HG02943 (cell line): ENCODE measurements at regions not wholly inside any gene's neighbourhood (a gene's known extent, or its start where the extent isn't known, plus 50 kb on each side); places are given as distances from the start of the nearest gene placed in this dataset.
A peak's percentile ranks its signal among the peaks of the same experiment; 100 is the strongest.

Source experiments
- ATAC-seq: cut with Tn5 transposase; IDR thresholded peaks from one replicate; pipeline ENCODE4 v1.9.1; 2021; ENCODE audit warnings: mild to moderate bottlenecking, low read depth, moderate library complexity; ENCODE audit not compliant: unreplicated experiment

DNA sequence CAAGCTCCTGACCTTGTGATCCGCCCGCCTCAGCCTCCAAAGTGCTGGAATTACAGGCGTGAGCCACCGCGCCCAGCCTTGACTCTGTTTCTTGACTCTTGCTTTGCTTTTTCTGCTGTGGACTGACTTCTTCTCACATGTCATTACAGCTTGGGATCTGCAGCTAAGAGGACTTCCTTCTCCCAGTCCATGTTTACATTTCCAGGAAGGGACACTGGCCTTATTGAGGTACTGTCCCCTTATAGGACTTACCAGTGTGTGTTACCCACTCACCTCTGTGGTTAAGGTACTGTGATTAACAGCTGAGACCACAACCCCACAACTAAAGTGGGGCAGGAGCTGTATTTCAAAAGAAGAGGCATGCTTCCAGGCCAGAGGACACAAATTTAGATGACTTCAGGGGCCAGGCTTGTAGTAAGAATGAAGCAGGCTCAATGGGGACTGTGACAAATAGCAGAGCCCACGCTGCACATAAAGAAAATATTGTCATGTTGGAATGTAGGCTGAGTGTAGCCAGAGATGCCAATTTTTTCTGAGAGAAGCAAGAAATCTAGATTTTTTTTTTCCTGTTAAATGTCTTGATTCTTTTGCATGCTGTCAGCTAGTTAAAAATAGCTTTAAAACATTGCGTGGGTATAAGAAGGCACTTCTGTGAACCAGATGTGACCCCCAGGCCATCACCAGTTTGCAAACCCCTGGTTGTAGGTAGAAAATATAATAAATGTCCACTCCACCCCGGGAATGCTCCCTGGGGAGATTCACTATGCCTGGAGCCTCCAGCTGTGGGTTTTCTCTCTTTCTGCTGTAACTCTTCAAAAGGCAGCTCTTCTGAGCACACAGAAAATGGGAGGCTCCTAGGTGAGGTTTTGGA, 75.0 kb downstream of the PTPDC1 start:
- ATAC-seq: no peak

DNA sequence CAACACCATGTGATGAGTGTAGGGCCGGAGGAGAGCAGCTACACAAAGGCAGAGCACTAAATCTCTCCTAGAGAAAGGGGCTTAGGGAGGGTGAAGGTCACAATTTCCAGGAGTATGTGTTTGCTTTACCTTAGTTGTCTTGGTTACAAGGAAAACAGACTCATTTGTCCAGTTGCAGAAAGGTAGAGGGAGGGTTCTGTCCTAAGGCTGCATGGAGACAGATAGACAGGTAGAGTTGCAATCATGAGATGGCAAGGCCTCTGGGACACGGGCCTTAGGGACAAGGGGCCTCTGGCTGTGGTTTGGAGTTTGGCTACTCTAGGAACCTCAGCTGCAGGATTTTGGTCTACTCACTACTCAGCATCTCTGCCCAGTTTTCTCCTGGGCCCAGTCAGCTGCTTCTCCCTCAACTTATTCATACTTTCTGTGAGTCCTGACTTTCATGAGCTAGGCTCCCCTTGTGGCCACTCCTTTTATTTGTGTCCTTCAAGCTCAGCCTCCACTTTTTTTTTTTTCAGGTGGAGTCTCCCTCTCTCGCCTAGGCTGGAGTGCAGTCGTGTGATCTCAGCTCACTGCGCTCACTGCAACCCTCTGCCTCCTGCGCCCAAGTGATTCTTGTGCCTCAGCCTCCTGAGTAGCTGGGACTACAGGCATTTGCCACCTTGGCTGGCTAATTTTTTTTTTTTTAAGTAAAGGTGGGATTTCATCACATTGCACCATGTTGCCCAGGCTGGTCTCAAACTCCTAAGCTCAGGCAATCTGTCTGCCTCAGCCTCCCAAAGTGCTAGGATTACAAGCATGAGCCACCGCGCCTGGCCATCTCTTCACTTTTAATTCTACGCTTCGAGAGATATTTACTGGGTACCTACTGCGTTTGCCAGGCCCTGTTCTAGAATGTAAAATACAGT, 76.6 kb downstream of the PTPDC1 start:
- ATAC-seq: no peak

DNA sequence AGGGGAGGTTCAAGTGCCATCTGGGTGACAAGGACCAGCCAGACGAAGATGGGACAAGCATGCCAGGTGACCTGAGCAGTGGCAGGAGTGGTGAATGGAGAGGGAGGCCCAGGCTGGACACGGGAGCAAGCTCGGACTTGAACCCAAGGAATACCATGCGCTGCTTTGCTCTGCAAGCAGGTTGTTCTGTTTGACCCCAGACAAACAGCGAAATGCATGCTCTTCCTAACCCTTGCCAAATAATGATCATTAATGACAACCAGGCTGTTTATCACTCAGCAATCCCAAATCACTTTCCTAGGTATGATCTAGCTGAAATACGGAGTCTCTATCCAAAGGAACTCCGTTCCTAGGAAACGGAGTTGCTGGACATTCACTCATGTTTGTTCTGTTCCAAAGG, 77.4 kb downstream of the PTPDC1 start:
- no peak for ATAC-seq

DNA sequence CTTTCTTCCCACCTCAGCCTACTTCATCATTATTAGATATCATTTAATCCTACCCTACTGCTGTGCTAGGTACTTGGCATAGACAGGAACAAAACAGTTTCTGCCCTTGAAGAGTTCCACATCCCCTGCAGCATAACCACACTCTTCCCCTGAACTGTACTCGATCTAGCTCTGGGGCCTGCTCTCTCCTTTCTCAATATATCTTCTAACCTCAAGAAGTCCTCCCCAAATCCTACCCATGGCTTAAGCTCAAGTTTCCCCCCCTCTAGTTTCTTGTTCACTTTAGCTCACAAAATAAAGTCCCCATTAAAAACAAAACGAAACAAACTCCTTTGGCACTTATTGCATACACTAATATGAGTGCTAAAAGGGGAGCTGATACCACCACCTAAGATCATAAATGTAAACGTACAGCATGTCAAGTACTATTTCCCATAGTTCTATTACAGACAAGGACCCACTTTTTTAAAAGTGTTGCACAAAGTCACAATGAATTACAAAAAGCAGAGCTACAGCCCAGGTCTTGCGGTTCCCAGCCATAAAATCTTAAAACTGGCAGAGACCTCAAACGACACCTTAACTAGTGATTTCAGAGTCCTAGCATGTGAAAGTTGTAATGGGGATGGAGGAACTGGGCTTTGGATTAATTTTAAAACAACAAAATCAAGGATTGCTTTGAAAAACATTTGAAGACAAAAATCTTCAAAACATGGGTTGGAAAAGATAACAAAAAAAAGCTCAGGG, 80.7 kb downstream of the PTPDC1 start:
- no peak for ATAC-seq

DNA sequence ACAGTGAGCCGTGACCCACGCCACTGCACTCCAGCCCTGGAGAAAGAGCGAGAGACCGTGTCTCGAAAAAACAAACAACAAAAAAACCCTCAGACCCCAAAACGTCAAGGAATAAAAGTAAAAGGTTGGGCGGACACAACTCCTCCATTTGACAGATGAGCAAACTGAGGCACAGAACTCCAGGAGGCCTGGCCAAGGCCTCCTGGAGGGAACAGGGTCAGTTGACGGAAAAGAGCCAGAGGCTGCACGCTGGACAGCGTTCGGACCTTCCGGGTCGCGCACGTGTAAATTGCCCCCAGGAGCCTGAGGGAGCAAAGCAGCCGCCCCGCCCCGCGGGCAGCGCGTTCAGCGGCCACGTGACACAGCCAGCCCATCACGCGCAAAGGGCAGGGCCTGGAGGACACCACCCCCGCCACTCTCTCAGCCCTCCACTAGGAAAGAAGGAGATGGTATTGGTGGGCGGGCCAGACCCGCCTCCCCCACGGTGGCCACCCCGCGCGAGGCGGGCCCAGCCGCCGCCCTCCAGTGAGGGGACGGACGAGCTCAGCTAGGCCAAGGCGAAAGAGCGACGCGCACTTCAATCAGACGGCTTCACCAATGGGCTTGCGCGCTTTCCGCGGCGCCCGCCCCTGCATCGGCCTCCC, 81.5 kb downstream of the PTPDC1 start:
- peak; percentile 90 for ATAC-seq

DNA sequence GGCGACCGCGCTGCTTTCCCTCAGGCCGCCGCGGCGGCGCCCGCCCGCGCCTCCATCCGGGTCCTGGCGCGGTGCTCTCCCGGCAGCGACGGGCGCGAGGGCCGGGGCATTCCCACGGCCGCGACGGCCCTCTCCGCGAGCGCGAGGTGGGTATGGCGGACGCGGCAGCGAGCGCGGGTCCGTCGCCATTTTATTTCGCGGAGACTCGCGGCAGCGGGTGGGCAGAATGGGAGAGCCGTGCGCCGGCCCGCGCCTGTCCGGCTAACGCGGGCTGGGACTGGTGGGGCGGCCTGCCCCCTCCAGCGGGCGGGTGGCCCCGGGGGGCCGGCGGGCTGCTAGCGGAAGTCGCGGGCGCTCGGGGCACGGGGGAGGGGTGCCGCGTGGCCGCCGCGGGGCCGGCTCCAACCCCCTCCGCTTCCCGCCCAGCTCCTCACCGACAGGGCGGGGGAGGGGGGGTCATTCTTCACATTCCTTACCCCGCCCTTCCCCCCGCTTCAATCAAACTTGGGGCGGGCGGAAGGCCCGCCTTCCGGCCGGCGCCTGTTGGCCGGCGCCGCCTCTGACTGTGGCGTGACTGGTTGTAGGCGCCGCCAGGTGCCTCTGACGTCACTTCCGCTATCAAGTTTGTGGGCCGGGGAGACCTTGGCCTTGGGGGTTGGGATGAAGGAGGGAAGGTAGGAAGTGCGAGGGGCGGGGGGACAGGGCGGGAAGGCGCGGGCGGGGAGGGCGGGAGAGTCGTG, 82.1 kb downstream of the PTPDC1 start:
- peak; percentile 57 for ATAC-seq

DNA sequence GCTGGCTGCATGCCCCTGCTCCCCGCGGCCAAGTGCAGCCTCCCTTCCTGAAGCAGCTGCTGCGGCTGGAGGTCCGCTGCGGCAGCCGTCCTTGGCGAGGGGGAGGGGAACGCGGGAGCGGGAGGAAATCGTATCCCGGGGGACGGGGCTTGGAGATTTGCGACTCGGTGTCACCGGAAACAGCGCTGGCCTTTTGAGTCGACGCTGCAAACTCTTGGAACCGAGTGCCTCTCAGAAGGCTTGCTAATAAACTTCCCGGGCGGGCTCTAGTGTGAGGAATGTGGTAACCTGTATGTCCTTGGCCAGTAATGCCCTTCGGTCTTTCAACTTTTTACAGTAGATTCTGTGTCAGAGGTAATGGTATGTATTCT, 82.7 kb downstream of the PTPDC1 start:
- ATAC-seq: peak; percentile 1

DNA sequence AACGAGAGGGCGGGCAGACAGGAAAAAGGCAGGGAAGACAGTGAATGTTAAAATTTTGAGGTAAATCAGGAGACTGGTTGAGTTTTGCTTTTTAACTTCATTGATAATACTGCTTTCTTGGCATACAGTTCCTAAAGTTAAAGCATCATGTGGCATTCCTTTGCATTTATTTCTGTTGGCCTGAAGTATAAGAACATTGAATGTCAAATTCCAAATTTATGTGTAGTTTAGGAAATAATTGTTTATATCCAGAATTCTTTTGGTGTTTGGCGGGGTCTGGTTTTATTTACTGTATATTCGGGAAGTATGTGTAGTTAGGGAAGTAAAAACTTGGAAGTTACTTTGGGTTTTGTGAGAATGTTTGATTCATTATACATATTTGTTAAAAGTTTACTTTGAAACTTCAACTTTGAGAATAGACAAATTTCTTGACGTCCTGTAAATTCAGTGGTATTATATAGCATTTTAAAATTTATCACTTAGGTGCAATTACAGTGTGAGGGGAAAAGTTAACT, 83.2 kb downstream of the PTPDC1 start:
- no peak for ATAC-seq

DNA sequence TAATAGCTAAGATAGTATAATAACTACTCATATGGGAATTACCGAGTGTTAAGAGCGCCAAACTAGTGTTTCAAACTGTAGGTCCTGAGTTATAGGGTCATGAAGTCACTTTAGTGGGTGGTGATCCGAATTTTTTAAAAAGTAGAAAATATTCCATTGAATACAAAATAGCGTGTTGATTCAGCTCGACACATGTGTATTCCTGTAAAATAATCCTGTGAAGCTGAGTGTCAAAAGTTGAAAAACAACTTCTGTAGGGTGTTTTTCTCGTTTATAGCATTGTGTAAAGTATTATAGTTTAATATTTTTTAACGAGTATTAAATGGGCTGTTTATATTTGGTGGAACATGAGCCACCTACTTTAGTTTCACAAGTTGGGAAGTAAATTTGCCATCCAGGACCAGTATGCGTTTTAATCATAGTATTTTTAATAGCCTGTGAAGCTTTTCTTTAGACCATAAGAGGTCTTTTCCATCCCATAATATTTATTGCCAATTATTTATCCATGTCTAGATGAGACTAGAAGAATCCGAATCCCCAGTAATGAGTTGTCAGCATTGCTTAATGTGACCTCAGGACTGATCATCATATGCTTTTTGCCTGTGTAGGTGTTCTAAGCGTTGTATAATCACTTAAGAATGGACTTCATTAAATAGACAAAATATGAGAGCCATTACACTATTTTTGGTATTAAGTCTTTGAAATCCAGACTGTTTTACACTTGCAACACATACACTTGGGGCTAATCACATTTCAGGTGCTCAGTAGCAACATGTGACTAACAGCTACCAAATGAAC, 84.1 kb downstream of the PTPDC1 start:
- no peak for ATAC-seq

DNA sequence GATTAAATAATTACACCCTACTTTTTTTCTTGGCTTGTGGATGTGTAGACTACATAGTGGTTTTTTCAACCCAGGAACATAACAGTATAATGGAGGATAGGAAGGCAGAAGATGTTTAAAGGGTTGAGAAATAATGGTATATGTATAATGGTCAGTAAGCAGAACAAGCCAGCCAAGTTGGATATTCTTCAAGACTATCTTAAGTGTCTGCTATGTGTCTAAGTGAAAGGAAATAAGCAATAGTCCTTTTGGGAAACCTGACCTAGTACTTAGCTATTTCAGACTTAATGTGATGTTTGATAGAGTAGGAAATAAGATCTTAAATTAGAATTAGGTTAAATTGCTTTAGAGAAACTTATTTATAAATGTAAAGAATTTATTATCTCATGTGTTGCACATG, 85.7 kb downstream of the PTPDC1 start:
- ATAC-seq: no peak

DNA sequence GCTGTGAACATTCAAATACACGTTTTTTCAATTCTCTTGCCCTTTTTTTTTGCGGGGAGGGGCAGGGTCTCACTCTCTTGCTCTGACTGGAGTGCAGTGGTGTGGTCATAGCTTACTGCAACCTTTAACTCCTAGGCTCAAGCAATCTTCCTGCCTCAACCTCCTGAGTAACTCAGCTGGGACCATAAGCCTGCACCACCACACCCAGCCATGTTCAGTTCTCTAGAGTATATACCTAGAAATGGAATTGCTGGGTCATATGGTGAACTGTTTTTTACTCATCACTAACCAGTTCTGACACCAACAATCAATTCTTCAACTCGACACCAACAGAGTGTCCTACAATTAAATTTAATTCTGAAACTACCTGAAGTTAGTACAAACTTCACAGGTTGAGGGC, 85.5 kb upstream of the ZNF169 start:
- ATAC-seq: no peak

DNA sequence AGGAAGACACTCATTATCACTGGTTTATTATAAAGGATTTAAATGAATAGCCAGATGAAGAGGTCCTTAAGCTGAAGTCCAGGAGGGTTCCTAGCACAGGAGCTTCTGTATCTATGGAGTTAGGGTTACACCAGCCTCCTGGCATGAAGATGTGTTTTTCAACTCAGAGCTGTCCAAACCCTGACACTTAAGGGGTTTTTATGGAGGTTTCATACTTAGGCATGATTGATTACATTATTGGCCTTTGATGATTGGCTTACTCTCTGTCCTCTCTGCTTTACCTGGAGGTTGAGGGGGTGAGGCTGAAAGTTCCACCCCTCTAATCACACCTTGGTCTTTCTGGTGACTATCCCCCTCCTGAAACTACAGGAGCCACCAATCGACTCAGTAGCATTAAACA, 84.9 kb upstream of the ZNF169 start:
- ATAC-seq: no peak

DNA sequence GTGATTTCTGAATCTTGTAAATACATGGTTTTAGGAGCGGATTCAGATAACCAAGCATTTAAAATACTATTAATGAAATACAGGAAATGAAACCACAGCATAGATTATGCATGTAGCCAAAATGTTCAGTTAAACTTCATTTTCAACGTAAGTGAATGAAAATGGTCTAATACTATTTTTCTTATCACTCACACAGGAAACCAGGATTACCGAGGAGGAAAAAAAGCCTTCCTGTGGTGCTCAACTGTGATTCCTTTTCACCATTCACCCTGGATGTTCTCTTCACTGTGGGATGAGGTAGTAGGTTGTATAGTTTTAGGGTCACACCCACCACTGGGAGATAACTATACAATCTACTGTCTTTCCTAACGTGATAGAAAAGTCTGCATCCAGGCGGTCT, 83.4 kb upstream of the ZNF169 start:
- no peak for ATAC-seq

DNA sequence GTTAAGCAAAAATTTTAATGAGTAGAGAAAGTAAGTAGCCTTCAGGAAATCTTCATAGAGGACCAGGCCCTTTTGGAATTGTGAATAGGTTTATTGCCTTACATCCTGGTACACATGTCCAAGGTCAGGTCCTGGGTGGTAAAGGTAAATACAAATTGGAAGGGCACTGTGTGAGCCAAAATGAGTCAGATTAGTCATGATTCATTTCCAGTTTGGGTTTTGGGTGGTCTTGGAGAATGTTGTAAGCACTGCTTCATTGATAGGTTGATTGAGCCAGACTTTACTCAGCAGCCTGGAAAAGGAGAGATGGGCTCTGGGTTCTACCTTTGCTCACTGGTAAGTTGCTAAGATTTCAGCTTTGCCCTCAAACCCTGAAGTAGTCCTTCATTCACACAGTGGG, 82.5 kb upstream of the ZNF169 start:
- ATAC-seq: no peak

DNA sequence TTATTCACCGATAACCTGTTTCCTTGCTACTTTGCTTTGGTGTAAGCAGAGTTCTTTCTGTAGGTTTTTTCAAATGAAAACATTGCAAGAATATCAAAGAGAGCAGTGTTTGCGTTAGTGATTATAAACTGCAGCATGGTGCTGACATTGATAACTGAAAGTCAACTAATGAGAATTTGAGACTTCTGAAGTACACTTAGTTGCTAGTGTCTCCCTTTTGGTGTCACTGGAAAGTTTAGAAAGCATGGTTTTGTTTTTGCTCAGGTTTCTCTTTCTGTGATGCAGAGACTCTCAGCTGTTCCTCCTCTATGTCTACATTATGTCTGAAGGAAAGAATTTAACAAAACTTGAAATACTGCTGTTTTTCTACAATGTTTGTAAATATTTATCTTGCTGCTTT, 80.2 kb upstream of the ZNF169 start:
- no peak for ATAC-seq

DNA sequence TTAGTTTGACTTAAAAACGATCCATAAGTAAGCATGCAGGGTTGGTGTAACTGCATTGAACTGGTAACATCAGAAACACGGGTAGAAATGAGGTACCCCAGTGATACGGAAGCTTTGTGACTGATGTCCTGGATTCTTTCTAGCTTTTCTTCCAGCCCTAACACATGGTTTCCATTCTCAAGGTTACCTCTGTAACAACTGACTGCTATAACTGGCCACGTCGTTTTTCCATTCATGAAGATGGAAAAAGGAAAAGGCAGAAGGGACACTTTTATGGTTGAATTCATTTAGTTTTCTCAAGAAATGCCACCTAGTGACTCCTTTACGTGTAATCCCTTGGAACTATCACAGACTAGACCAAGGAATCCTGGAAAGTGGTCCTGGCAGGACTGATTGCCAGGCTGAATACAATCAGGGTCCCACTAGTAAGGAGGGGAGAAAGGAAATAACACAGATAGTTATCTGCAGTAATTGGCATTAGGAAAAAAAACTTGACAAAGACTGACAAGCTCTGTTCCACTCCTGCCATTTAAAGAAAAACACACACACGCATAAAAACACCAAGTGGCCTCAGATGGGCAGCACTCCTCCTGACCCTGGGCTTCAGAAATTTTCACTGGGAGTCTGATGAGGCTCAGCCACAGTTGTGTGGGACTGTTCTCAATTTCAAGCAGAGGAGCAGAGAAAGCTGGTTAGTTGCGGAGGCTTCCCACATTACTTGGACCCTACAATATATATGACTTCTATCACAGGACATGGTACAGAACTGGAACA, 77.5 kb upstream of the ZNF169 start:
- ATAC-seq: no peak

DNA sequence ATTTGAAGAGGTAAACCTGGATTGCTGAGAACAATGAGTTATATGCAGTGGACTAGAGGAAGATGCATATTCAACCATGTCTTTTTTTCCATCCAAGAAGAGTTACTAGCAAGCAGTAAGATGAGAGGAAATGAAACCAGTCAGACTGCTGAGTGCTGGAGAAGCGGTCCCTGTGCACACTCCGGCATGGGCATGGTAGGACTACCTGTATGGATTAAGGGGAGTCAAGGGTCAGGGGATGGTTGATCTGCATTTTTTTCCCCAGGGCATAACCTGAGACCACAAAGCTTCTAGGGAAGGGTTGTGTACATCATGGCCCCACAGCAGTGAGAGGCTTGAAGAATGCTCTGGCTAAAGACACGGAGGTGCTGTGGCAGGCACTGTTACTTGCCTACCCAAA, 76.6 kb upstream of the ZNF169 start:
- ATAC-seq: no peak
